ENCODE measurements at regions not wholly inside any gene's neighbourhood (a gene's known extent, or its start where the extent isn't known, plus 50 kb on each side); places are given as distances from the start of the nearest gene placed in this dataset.

DNA sequence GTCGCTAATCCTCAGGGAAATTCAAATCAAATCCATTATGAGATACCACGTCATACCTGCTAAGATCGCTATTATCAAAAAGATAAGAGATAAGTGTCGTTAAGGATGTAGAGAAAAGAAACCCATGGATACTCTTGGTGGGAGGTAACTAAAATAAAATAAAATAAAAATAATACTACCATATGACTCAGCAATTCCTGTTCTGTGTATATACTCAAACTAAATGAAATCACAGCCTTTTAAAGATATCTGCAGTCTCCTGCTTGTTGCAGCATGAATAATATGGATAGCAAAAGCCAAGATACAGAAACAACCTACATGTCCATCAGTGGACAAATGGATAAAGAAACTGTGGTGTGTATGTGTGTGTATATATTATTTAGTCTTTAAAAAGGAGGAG lies 105.8 kb upstream of the IL15 start:
- TF ChIP-seq POLR2A (IDR thresholded peaks at IDR 0.05) = no peak
- TF ChIP-seq, protein P1, sequence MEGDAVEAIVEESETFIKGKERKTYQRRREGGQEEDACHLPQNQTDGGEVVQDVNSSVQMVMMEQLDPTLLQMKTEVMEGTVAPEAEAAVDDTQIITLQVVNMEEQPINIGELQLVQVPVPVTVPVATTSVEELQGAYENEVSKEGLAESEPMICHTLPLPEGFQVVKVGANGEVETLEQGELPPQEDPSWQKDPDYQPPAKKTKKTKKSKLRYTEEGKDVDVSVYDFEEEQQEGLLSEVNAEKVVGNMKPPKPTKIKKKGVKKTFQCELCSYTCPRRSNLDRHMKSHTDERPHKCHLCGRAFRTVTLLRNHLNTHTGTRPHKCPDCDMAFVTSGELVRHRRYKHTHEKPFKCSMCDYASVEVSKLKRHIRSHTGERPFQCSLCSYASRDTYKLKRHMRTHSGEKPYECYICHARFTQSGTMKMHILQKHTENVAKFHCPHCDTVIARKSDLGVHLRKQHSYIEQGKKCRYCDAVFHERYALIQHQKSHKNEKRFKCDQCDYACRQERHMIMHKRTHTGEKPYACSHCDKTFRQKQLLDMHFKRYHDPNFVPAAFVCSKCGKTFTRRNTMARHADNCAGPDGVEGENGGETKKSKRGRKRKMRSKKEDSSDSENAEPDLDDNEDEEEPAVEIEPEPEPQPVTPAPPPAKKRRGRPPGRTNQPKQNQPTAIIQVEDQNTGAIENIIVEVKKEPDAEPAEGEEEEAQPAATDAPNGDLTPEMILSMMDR (IDR thresholded peaks at IDR 0.05) = no peak
